Neural progenitor cell (in vitro differentiated cells): ENCODE measurements at regions not wholly inside any gene's neighbourhood (a gene's known extent, or its start where the extent isn't known, plus 50 kb on each side); places are given as distances from the start of the nearest gene placed in this dataset.

Source experiments
- CTCF ChIP-seq: fragments of 200-600 bp; sonication (generic); IDR thresholded peaks from 2 replicates; pipeline ENCODE4 v1.5.1; 2017; ENCODE audit warnings: antibody characterized with exemption, mild to moderate bottlenecking
- EZH2 ChIP-seq: fragments of 200-600 bp; sonication (generic); IDR thresholded peaks from 2 replicates; pipeline ENCODE4 v1.6.1; 2017; ENCODE audit warnings: antibody characterized with exemption, mild to moderate bottlenecking, moderate library complexity

- TF ChIP-seq CTCF (no peak), EZH2 (no peak)
Measured at GRCh38 chr3:168495270-168495669, 399.5 kb upstream of the GOLIM4 start.
